Keratinocyte (primary cell): ENCODE measurements at regions not wholly inside any gene's neighbourhood (a gene's known extent, or its start where the extent isn't known, plus 50 kb on each side); places are given as distances from the start of the nearest gene placed in this dataset.

Experiments used
- DNase-seq: peaks from one replicate; pipeline ENCODE4 v3.0.0-alpha.2; 2011; ENCODE audit warnings: low read depth, missing footprints, low spot score
- FAIRE-seq: peaks from 2 replicates; lab custom pipeline; 2011; peaks lifted over from hg19 to GRCh38; lab: Jason Lieb, UNC
- H2AFZ ChIP-seq: 2 replicates; pipeline ENCODE4 v1.6.0; 2012; ENCODE audit warnings: low read length, control low read depth, inconsistent platforms; ENCODE audit not compliant: control insufficient read depth
- H3K27ac ChIP-seq: 2 replicates; pipeline ENCODE4 v1.5.1; 2011; ENCODE audit warnings: low read length; ENCODE audit not compliant: control insufficient read depth, insufficient read depth
- H3K27me3 ChIP-seq: 3 replicates; pipeline ENCODE4 v1.6.0; 2011; ENCODE audit warnings: low read length; ENCODE audit not compliant: control insufficient read depth, insufficient read depth; ENCODE audit errors: extremely low read depth
- H3K36me3 ChIP-seq, 2 experiments: 2 replicates in 1 of 2; 3 replicates in 1 of 2; pipeline ENCODE4 v1.5.1; 2011; ENCODE audit warnings: low read length in 2 of 2, mild to moderate bottlenecking in 1 of 2; ENCODE audit not compliant: control insufficient read depth in 2 of 2, insufficient read depth in 2 of 2; ENCODE audit errors: extremely low read depth in 1 of 2
- H3K4me1 ChIP-seq: 3 replicates; pipeline ENCODE4 v1.5.1; 2011; ENCODE audit warnings: low read length; ENCODE audit not compliant: control insufficient read depth, insufficient read depth; ENCODE audit errors: extremely low read depth
- H3K4me2 ChIP-seq: 3 replicates; pipeline ENCODE4 v1.6.0; 2011; ENCODE audit warnings: low read depth, low read length; ENCODE audit not compliant: control insufficient read depth, insufficient read depth; ENCODE audit errors: extremely low read depth
- H3K4me3 ChIP-seq, 3 experiments: fragments of 200-600 bp in 1 of 3; sonication (generic) in 1 of 3; 2 replicates in 2 of 3; 3 replicates in 1 of 3; pipeline ENCODE4 v1.5.1; 2011 to 2016; ENCODE audit warnings: low read length in 3 of 3, mild to moderate bottlenecking in 3 of 3, control low read depth in 2 of 3, inconsistent platforms in 1 of 3, low read depth in 1 of 3, mixed read lengths in 1 of 3, mixed run types in 1 of 3, moderate library complexity in 1 of 3; ENCODE audit not compliant: control insufficient read depth in 2 of 3, insufficient read depth in 2 of 3; ENCODE audit errors: extremely low read depth in 1 of 3
- H3K79me2 ChIP-seq: 2 replicates; pipeline ENCODE4 v1.6.0; 2012; ENCODE audit warnings: low read length; ENCODE audit not compliant: control insufficient read depth, insufficient read depth
- H3K9ac ChIP-seq: 3 replicates; pipeline ENCODE4 v1.6.0; 2011; ENCODE audit warnings: low read length; ENCODE audit not compliant: control insufficient read depth, insufficient read depth; ENCODE audit errors: extremely low read depth
- H3K9me1 ChIP-seq: 3 replicates; pipeline ENCODE4 v1.6.0; 2011; ENCODE audit warnings: low read length; ENCODE audit not compliant: control insufficient read depth, insufficient read depth; ENCODE audit errors: extremely low read depth
- H3K9me3 ChIP-seq: 2 replicates; pipeline ENCODE4 v1.5.1; 2012; ENCODE audit warnings: low read depth, low read length; ENCODE audit not compliant: control insufficient read depth
- H4K20me1 ChIP-seq: 3 replicates; pipeline ENCODE4 v1.6.0; 2011; ENCODE audit warnings: low read length; ENCODE audit not compliant: control insufficient read depth, insufficient read depth; ENCODE audit errors: extremely low read depth
- CTCF ChIP-seq, 3 experiments: IDR thresholded peaks in 1 of 3; conservative IDR thresholded peaks in 1 of 3; optimal IDR thresholded peaks in 1 of 3; 2 replicates in 2 of 3; 3 replicates in 1 of 3; pipeline versions ENCODE3 to v1.5.1; 2011; ENCODE audit warnings: low read length in 3 of 3, mild to moderate bottlenecking in 3 of 3, moderate library complexity in 2 of 3, control low read depth in 1 of 3, inconsistent platforms in 1 of 3; ENCODE audit not compliant: insufficient read depth in 2 of 3; ENCODE audit errors: extremely low read depth in 1 of 3
- EZH2 ChIP-seq: IDR thresholded peaks from one replicate; pipeline ENCODE4 v1.6.1; 2012; ENCODE audit warnings: inconsistent platforms, mild to moderate bottlenecking, low read length, moderate library complexity
- dilution Hi-C: fragments of 300-500 bp; cut with MboI; formaldehyde crosslinking; loops from one replicate; pipeline ENCODE4 v1.7.0; 2020; ENCODE audit warnings: low sequenced_read_pairs; ENCODE audit not compliant: extremely low pct_ligation_motif_present

DNA sequence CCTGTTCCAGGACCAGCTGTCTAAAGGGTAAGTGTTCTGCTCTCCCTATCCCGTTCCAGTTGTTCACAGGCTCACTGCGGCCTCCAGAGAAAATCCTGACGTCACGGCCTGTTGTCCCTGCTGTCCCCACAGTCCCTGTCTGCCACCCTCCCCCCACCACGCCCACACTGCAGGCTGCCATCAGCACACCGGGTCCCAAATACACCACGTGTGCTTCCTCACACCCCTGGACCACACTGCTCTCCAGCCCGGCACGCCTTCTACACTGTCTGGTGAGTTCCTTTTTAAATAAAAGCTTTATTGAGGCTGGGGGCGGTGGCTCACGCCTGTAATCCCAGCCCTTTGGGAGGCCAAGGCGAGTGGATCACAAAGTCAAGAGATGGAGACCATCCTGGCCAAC, 88.3 kb upstream of the RUFY1 start:
- no peak overlapping the region for H3K27ac ChIP-seq
- no peaks in the 10 kb centered on the region for H3K27me3 ChIP-seq
- no peak overlapping the region for H3K4me2 ChIP-seq
- dilution Hi-C loops, result no loop called here
- H3K36me3 ChIP-seq, result no peaks in the 10 kb centered on the region
- H3K9ac ChIP-seq, result no peak overlapping the region
- H3K9me3 ChIP-seq, result peaks cover 11% of the 10 kb centered on the region
- no peaks in the 10 kb centered on the region for H3K9me1 ChIP-seq
- no peak for TF ChIP-seq CTCF (optimal IDR thresholded peaks at IDR 0.05 in 1 of 3, IDR thresholded peaks at IDR 0.05 in 1 of 3, conservative IDR thresholded peaks at IDR 0.05 in 1 of 3; ENCODE audit: extremely low read depth in 1 of 3, insufficient read depth in 2 of 3, low read length in 3 of 3)
- no peak for TF ChIP-seq EZH2
- no peak overlapping the region for H3K4me3 ChIP-seq
- FAIRE-seq, result no peak
- H4K20me1 ChIP-seq, result no peaks in the 10 kb centered on the region
- no peak overlapping the region for H2AFZ ChIP-seq
- H3K4me1 ChIP-seq, result no peaks in the 10 kb centered on the region
- no peak for DNase-seq
- no peaks in the 10 kb centered on the region for H3K79me2 ChIP-seq

DNA sequence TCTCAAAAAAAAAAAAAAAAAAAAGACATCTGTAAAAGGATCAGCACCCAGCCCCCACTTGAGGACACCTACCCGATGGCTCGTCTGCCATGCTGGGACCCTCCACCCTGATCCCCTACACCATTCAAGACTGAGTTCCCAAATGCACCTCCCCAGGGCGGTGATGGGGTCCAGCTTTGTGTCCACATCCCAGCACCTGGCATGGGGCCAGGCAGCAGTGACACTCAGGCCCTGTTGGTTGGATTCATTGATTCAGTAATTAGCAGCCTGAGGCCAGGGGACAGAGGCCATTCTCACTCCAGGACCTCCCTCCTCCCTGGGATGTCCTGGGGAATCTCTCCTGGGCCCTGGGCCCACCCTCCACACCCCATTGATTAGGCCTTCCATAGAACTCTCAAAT, 88.8 kb upstream of the RUFY1 start:
- H3K4me3 ChIP-seq, result no peak overlapping the region
- peaks cover 12% of the 10 kb centered on the region for H3K9me3 ChIP-seq
- TF ChIP-seq EZH2, result no peak
- no peak for TF ChIP-seq CTCF (optimal IDR thresholded peaks at IDR 0.05 in 1 of 3, IDR thresholded peaks at IDR 0.05 in 1 of 3, conservative IDR thresholded peaks at IDR 0.05 in 1 of 3; ENCODE audit: extremely low read depth in 1 of 3, insufficient read depth in 2 of 3, low read length in 3 of 3)
- no peak overlapping the region for H2AFZ ChIP-seq
- no peaks in the 10 kb centered on the region for H3K79me2 ChIP-seq
- no peaks in the 10 kb centered on the region for H3K9me1 ChIP-seq
- DNase-seq (no peak), FAIRE-seq (no peak)
- no peaks in the 10 kb centered on the region for H3K36me3 ChIP-seq
- H4K20me1 ChIP-seq, result no peaks in the 10 kb centered on the region
- no peak overlapping the region for H3K27ac ChIP-seq
- H3K27me3 ChIP-seq, result no peaks in the 10 kb centered on the region
- dilution Hi-C loops, result no loop called here
- H3K9ac ChIP-seq, result no peak overlapping the region
- no peaks in the 10 kb centered on the region for H3K4me1 ChIP-seq
- no peak overlapping the region for H3K4me2 ChIP-seq
